GM10266 (cell line): ENCODE measurements at regions not wholly inside any gene's neighbourhood (a gene's known extent, or its start where the extent isn't known, plus 50 kb on each side); places are given as distances from the start of the nearest gene placed in this dataset.

Source experiments
- DNase-seq: peaks from one replicate; pipeline ENCODE4 v3.0.0; 2012; ENCODE audit errors: extremely low spot score
- CTCF ChIP-seq: IDR thresholded peaks from 2 replicates; pipeline ENCODE4 v1.5.1; 2012; ENCODE audit warnings: mild to moderate bottlenecking, low read depth; ENCODE audit not compliant: control insufficient read depth, insufficient read depth; ENCODE audit errors: missing control alignments

DNA sequence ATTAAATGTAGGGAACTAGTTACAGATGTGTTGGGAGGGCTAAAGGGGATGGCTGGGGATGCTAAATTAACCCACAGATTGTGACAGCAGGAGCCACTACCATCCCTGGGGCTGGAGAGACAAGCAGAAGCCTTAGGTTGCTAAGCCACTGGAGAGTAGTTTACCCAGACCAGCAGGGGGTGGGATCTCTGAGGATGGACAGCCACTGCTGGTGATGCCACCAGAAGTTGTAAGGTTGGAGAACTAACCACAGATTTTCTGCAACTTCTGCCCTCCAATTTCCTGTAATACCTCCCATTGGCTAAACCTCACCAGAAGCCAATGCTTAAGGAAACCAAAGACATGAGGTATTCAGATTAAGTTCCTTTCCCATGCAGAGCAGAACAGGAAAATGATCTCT, 139.6 kb upstream of the NOX3 start:
- no peak for TF ChIP-seq CTCF
- DNase-seq, result no peak

- no peak for DNase-seq
- TF ChIP-seq CTCF, result no peak
These were observed 136.1 kb upstream of the NOX3 start for GRCh38 chr6:155591741-155592140.

- no peak for TF ChIP-seq CTCF
- no peak for DNase-seq
These were observed 133.6 kb upstream of the NOX3 start for GRCh38 chr6:155589190-155589589.

DNA sequence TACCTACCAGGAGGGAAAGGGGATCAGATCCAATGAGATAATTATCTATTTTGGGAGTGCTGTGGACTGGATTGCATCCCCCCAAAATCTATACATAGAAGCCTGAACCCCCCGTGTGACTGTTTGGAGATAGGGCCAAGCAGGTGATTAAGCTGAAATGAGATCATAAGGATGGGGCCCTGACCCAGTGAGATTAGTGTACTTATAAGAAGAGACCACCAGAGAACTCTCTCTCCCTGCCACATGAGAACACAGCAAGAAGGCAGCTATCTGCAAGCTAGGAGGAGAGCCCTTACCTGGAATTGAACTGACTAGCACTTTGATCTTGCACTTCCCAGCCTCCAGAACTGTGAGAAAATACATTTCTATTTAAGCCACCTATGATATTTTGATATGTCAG, 132.2 kb upstream of the NOX3 start:
- no peak for DNase-seq
- TF ChIP-seq CTCF, result no peak

DNA sequence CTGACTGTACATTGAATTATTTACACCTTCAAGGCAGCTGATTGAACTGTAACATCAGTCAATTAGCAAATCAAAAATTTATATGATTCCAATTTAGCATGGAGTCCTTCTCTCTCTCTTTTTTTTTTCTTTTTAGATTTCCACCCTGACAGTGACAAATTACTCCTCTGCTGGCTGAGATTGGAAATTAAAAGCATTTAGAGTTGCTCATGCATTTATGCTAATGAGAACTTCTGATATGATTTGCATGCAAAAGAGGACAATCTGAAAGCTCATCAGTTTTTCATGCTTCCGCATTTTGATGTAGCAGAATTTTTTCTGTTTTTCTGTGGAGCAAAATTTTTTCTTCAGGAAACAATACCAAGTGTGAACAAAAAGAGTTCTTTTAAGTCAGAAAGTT, 130.5 kb upstream of the NOX3 start:
- DNase-seq, result no peak
- no peak for TF ChIP-seq CTCF

GRCh38 chr6:155584006-155584405, 128.4 kb upstream of the NOX3 start:
- TF ChIP-seq CTCF, result no peak
- DNase-seq, result no peak

DNA sequence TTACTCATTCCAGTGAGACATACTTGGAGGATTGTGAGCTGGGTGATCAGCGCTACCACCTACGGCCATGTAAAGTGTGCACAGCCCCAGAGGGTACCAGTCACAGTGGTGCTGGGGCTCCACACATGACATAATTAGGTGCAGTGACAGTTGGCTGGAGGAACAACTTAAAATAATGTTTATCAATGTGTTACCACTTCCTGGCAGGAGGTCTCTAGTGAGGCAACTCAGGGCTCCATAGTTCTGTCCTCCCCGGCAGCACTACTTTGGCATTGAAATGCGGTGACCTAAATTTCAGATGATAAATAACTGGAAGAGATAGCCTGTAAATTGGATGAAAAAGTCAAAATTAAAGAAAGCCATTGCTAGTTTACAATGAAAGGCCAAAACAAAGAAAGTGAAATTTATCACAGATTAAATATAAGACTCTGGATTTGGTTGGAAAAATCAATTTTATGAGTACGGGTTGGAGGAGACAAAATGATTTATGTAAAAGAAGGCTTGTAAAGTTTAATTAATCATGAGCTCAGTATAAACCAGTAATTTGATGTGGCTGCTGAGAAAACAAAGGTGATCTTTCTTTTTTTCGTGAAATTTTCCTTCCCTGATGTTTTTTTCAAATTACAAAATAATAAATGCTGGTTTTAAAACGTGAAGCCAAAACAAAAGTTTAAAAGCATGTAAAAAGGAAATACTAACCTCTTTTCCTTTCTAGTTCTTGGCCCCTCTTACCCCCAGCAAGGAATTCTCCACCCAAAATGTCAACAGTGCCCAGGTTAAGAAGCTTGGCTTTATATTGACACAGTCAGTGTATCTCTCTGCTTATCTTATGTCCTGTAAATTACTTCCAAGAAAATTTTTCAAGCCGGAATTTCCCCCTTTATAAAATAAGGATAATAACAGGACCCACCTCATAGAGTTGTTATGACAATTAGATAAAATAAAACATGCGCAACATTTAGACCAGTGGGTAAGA, 126.7 kb upstream of the NOX3 start:
- TF ChIP-seq CTCF, result no peak
- no peak for DNase-seq
